ENCODE measurements at regions not wholly inside any gene's neighbourhood (a gene's known extent, or its start where the extent isn't known, plus 50 kb on each side); places are given as distances from the start of the nearest gene placed in this dataset.
"Not testable (repeated sequence)": the region's sequence is repeated elsewhere in the genome, so short reads cannot be mapped to it uniquely, and the experiment has no call there.

GRCh38 chr2:31813016-31813415, 197.8 kb downstream of the MEMO1 start:
- FAIRE-seq (no peak), DNase-seq (ENCODE audit: insufficient read length, low spot score) (no peak)
- TF ChIP-seq POLR2A (IDR thresholded peaks at IDR 0.05; ENCODE audit: low read depth, low read length): no peak

DNA sequence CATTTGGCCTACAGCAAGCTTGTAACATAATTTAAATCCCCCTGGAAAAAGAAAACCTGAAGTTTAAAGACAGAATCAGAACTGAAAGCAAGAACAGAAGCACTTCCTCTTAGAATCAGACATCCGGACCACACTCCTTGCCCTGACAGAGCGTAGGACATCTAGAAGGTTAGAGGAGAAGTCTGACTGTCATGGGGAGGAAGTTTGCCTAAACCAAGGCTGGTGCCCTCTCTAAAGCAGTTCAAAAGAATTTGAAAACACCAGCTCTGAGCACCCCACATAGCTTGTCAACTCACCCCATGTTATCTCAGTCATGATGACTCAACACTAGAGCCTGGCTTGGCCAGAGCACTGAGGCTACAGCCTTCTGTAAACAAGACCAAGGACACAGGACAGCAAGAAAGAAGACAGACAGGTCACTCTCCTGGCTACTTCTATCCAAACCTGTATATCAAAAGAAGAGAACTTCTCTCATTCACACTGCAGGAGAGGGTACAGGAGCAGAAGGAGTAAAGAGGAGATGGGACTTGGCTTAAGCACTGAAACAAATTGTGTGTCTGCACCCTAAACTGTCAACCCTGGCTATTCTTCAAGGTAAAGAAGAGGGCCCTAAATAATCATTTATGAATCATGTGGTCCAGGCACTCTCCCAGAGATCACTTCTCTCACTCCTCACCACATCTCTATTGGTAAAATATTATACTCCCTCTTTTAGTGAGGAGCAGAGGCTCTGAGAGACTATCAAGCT, 198.6 kb downstream of the MEMO1 start:
- no peak for TF ChIP-seq POLR2A (IDR thresholded peaks at IDR 0.05; ENCODE audit: low read depth, low read length)
- FAIRE-seq (no peak), DNase-seq (ENCODE audit: insufficient read length, low spot score) (no peak)

DNA sequence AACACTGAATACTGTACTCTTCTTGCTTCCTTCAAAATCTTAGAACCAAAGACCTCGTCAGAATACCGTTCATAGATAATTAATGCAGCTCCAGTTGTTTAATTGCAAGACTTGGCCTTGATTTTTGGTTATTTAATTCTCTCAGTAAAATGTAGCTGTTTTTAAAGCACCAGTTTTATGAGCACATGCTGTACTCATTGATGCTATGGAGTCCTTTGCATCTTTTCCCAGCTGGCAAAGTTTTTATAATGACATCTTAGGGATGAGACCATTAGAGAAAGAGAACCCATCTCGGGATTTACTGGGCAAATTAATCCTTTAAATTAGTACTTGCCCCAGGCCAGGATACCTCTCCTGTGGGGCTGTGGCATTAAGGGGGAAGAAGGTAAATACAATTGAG, 199.3 kb downstream of the MEMO1 start:
- FAIRE-seq: no peak
- no peak for TF ChIP-seq POLR2A (IDR thresholded peaks at IDR 0.05; ENCODE audit: low read depth, low read length)
- DNase-seq (ENCODE audit: insufficient read length, low spot score): no peak

DNA sequence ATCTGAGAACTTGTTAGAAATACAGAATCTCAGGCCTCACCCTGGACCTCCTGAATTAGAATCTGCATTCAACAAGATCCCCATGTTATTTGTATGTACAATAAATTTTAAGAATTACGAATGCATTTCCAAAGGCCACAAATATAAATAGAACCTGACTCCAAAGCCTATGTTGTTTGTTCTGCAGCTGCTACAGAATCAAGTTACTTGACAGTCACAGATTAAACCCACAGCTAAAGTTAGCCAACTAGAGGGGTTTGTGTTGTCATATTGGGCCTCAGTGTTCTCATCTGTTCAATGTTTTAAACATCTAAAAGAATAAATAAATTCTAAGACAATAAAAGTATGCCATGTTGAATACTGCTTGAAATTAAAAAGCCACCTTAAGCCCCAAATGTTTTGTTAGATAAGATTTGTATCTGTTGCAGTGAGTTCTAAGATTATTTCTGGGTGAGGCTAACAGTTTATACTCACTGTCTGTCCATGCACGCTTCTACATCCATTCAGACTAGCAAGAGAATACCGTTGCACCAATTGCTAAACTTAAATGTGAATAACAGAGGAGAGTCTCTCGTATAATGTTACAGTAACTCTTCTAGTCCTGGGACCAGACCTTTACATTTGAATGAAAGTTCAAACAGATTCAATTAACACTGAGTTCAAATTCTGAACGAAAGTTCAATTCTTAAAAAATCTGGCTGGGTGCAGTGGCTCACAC, 200.4 kb downstream of the MEMO1 start:
- no peak for FAIRE-seq
- no peak for DNase-seq (ENCODE audit: insufficient read length, low spot score)
- no peak for TF ChIP-seq POLR2A (IDR thresholded peaks at IDR 0.05; ENCODE audit: low read depth, low read length)

DNA sequence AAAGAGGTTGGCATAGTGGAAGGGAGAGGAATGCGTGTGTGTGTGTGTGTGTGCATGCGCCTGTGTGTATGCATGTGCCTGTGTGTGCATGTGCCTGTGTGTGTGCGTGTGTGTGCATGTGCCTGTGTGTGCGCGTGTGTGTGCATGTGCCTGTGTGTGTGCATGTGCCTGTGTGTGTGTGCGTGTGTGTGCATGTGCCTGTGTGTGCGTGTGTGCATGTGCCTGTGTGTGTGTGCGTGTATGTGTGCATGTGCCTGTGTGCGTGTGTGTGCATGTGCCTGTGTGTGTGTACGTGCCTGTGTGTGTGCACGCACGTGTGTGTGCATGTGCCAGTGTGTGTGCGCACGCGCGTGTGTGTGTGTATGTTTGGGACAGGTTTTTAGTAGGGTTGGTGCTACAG, 205.1 kb downstream of the MEMO1 start:
- no peak for TF ChIP-seq POLR2A (IDR thresholded peaks at IDR 0.05; ENCODE audit: low read depth, low read length)
- DNase-seq (ENCODE audit: insufficient read length, low spot score) (no peak), FAIRE-seq (no peak)

GRCh38 chr2:31803481-31804153, 207.2 kb downstream of the MEMO1 start:
- DNase-seq (ENCODE audit: insufficient read length, low spot score); FAIRE-seq: not testable (repeated sequence)

DNA sequence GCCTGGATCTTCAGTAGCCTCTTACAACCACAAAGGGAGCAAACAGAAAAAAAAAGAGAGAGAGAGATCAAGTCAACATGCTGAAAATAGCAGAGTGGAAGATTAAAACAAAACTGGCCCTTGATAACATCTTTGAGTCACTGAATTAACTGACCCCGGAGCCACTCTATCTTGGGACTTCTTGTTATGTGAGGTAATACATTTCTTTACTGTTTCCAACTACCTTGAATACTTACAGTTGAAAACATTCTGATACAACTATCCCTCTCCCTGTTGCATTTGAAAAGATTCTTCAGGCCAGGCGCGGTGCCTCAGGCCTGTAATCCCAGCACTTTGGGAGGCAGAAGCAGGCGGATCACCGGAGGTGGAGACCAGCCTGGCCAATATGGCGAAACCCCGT, 208.1 kb downstream of the MEMO1 start:
- DNase-seq (ENCODE audit: insufficient read length, low spot score) (no peak), FAIRE-seq (no peak)
- no peak for TF ChIP-seq POLR2A (IDR thresholded peaks at IDR 0.05; ENCODE audit: low read depth, low read length)

GRCh38 chr2:31799282-31799681, 211.5 kb downstream of the MEMO1 start:
- not testable (repeated sequence) for DNase-seq (ENCODE audit: insufficient read length, low spot score); FAIRE-seq

DNA sequence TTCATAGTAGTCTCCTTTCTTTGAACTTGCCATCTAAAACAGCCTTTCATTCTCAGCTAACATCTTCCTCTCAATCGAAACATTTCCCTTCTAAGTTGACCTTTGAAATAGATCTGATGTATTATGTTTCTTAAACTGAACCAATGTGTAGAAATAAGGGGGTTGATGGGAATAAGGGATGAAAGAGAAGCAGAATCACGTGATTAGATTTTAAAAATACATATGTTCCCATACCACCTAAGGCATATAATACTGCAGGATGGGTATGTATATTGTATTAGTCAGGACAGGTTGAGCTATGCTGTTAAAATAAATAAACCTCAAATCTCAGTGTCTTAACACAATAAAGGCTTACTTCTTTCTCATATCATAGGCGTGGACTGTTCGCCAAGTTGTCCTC, 207.5 kb upstream of the SRD5A2 start:
- no peak for TF ChIP-seq POLR2A (IDR thresholded peaks at IDR 0.05; ENCODE audit: low read depth, low read length)
- no peak for FAIRE-seq

GRCh38 chr2:31785876-31786275, 205.1 kb upstream of the SRD5A2 start:
- DNase-seq (ENCODE audit: insufficient read length, low spot score) (no peak), FAIRE-seq (no peak)
- TF ChIP-seq POLR2A (IDR thresholded peaks at IDR 0.05; ENCODE audit: low read depth, low read length): no peak

More for the DNA sequence above, 207.5 kb upstream of the SRD5A2 start:
- DNase-seq (ENCODE audit: insufficient read length, low spot score): no peak

DNA sequence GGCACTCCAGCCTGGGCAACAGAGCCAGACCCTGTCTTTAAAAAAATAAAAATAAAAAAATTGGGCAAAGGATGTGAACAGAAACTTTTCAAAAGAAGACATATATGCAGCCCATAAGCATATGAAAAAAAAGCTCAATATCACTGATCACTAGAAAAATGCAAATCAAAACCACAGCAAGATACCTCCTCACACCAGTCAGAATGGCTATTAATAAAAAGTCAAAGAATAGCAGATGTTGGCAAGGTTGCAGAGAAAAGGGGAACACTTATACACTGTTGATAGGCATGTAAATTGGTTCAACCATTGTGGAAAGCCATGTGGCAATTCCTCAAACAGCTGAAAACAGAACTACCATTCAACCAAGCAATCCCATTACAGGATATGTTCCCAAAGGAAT, 204.1 kb upstream of the SRD5A2 start:
- no peak for FAIRE-seq
- TF ChIP-seq POLR2A (IDR thresholded peaks at IDR 0.05; ENCODE audit: low read depth, low read length): no peak
- DNase-seq (ENCODE audit: insufficient read length, low spot score): no peak

DNA sequence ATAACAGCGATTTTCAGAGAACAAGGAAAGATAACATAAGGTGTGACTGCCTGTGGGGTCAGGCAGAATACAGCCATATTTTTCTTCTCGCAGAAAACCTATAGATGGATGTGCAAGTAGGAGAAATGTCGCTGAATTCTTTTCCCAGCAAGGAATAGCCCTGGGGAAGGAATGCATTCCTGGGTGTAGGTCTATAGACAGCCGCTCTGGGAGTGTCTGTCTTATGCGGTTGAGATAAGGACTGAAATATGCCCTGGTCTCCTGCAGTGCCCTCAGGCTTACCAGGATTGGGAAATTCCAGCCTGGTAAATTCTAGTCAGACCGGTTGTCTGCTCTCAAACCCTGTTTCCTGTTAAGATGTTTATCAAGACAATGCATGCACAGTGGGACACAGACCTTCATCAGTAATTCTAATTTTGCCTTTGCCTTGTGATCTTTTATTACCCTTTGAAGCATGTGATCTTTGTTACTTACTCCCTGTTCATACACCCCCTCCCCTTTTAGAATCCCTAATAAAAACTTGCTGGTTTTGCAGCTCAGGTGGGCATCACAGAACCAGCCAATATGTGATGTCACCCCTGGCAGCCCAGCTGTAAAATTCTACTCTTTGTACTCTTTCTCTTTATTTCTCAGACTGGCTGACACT, 202.8 kb upstream of the SRD5A2 start:
- DNase-seq (ENCODE audit: insufficient read length, low spot score): not testable (repeated sequence)

DNA sequence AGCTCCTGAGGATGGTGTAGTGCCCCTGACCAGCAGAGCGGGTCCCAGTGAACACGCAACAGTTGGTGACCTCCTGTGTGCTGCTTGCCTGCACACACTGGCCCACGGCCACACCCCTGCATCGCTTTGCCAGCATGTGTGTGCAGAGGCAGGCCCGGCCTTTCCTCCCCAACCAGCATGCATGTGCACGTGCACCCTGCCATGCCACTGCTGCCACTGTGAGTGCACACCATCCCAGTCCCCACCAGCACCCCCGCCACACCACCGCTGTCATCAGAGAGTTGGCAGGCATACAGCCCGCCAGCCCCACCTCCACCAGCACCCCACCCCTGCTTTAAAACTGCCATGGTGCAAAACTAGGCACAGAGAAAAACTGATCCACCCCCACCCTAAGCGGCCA, 197.4 kb upstream of the SRD5A2 start:
- no peak for TF ChIP-seq POLR2A (IDR thresholded peaks at IDR 0.05; ENCODE audit: low read depth, low read length)
- DNase-seq (ENCODE audit: insufficient read length, low spot score) (no peak), FAIRE-seq (no peak)

More for the DNA sequence above, 202.8 kb upstream of the SRD5A2 start:
- not testable (repeated sequence) for FAIRE-seq

DNA sequence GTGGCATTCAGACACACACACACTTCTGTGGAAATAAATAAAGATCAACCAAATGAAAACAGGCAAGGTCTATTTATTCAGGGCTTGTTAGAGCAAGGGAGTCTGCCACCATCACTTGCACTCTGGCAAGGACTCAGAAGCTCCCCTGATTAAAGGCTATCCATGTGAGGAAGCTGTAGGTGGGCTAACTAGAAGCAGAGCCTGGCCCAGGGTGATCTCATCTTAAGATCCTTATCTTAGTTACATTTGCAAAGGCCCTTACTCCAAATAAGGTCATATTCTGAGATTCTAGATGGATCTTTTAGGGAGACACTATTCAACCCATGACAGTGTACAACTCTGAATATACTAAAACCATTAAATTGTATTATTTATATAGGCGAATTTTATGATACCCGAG, 190.0 kb upstream of the SRD5A2 start:
- TF ChIP-seq POLR2A (IDR thresholded peaks at IDR 0.05; ENCODE audit: low read depth, low read length): no peak
- no peak for DNase-seq (ENCODE audit: insufficient read length, low spot score)
- FAIRE-seq: no peak

Data from H54 (cell line).